ENCODE measurements at regions not wholly inside any gene's neighbourhood (a gene's known extent, or its start where the extent isn't known, plus 50 kb on each side); places are given as distances from the start of the nearest gene placed in this dataset.

GRCh38 chr4:117422297-117422696 is 336.9 kb upstream of the TRAM1L1 start:
- H3K79me2 ChIP-seq (replicated peaks; ENCODE audit: insufficient read depth, low read length), result no peaks in the 10 kb centered on the region
- no peak overlapping the region for H3K4me3 ChIP-seq (ENCODE audit: low read length)
- no peaks in the 10 kb centered on the region for H3K27me3 ChIP-seq (ENCODE audit: insufficient read depth, low read depth, low read length)
- no peak overlapping the region for H2AFZ ChIP-seq (ENCODE audit: low read depth, low read length)
- H3K36me3 ChIP-seq (ENCODE audit: insufficient read depth, low read length), result no peaks in the 10 kb centered on the region
- no peaks in the 10 kb centered on the region for H3K9me2 ChIP-seq (ENCODE audit: insufficient read depth, low read length)
- no peaks in the 10 kb centered on the region for H3F3A ChIP-seq (ENCODE audit: insufficient read depth, low read length, poor library complexity, severe bottlenecking)
- no peak overlapping the region for H3K4me2 ChIP-seq (ENCODE audit: low read length)
- no peaks in the 10 kb centered on the region for H3K9me3 ChIP-seq (ENCODE audit: low read length)
- no peaks in the 10 kb centered on the region for H4K20me1 ChIP-seq (ENCODE audit: insufficient read depth)
- TF ChIP-seq POLR2AphosphoS5 (IDR thresholded peaks at IDR 0.05) (no peak), MXI1 (conservative IDR thresholded peaks at IDR 0.05; ENCODE audit: poor library complexity, severe bottlenecking) (no peak), EZH2 (IDR thresholded peaks at IDR 0.05; ENCODE audit: borderline replicate concordance, insufficient read depth, low read length, poor library complexity, severe bottlenecking) (no peak), TAF1 (IDR thresholded peaks at IDR 0.05; ENCODE audit: low read depth) (no peak), REST (IDR thresholded peaks at IDR 0.05; ENCODE audit: borderline replicate concordance) (no peak), EP300 (conservative IDR thresholded peaks at IDR 0.05; ENCODE audit: poor library complexity, severe bottlenecking) (no peak), SMC3 (conservative IDR thresholded peaks at IDR 0.05; ENCODE audit: poor library complexity) (no peak), RAD21 (conservative IDR thresholded peaks at IDR 0.05) (no peak), CTCF (IDR thresholded peaks at IDR 0.05; ENCODE audit: poor library complexity, severe bottlenecking) (no peak)
- no peak overlapping the region for H3K27ac ChIP-seq (ENCODE audit: low read length)
- H3K9ac ChIP-seq (ENCODE audit: low read length), result no peak overlapping the region

- no peak overlapping the region for H2AFZ ChIP-seq (ENCODE audit: low read depth, low read length)
- H3K4me2 ChIP-seq (ENCODE audit: low read length), result no peak overlapping the region
- H3K27me3 ChIP-seq (ENCODE audit: insufficient read depth, low read depth, low read length), result no peaks in the 10 kb centered on the region
- no peaks in the 10 kb centered on the region for H3K9me2 ChIP-seq (ENCODE audit: insufficient read depth, low read length)
- no peaks in the 10 kb centered on the region for H4K20me1 ChIP-seq (ENCODE audit: insufficient read depth)
- no peak overlapping the region for H3K27ac ChIP-seq (ENCODE audit: low read length)
- no peaks in the 10 kb centered on the region for H3K79me2 ChIP-seq (replicated peaks; ENCODE audit: insufficient read depth, low read length)
- TF ChIP-seq EP300 (conservative IDR thresholded peaks at IDR 0.05; ENCODE audit: poor library complexity, severe bottlenecking) (no peak), RAD21 (conservative IDR thresholded peaks at IDR 0.05) (no peak), MXI1 (conservative IDR thresholded peaks at IDR 0.05; ENCODE audit: poor library complexity, severe bottlenecking) (no peak), CTCF (IDR thresholded peaks at IDR 0.05; ENCODE audit: poor library complexity, severe bottlenecking) (no peak), TAF1 (IDR thresholded peaks at IDR 0.05; ENCODE audit: low read depth) (no peak), SMC3 (conservative IDR thresholded peaks at IDR 0.05; ENCODE audit: poor library complexity) (no peak), EZH2 (IDR thresholded peaks at IDR 0.05; ENCODE audit: borderline replicate concordance, insufficient read depth, low read length, poor library complexity, severe bottlenecking) (no peak), POLR2AphosphoS5 (IDR thresholded peaks at IDR 0.05) (no peak), REST (IDR thresholded peaks at IDR 0.05; ENCODE audit: borderline replicate concordance) (no peak)
- no peaks in the 10 kb centered on the region for H3F3A ChIP-seq (ENCODE audit: insufficient read depth, low read length, poor library complexity, severe bottlenecking)
- H3K36me3 ChIP-seq (ENCODE audit: insufficient read depth, low read length), result no peaks in the 10 kb centered on the region
- no peak overlapping the region for H3K9ac ChIP-seq (ENCODE audit: low read length)
- H3K4me3 ChIP-seq (ENCODE audit: low read length), result no peak overlapping the region
- H3K9me3 ChIP-seq (ENCODE audit: low read length), result no peaks in the 10 kb centered on the region
Measured at GRCh38 chr4:117425636-117426035, 340.3 kb upstream of the TRAM1L1 start.
